ENCODE measurements at regions not wholly inside any gene's neighbourhood (a gene's known extent, or its start where the extent isn't known, plus 50 kb on each side); places are given as distances from the start of the nearest gene placed in this dataset.

DNA sequence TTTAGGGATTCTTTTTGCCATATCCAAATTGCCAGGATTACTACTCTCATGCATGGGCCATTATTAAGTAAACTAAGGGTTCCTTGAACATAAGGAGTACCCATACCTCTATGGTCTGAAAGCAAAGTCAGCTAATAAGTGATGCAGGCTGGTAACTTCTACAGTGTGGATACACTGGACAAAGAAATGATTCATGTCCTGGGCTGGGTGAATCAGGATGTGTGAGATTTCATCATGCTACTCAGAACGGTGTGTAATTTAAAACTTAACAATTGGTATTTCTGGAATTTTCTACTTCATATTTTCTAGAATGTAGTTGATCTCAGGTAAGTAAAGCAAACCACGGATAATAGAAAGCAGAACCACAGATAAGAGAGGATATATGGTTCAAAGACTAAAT, 428.8 kb downstream of the CHSY3 start:
- H3K4me1 Mint-ChIP-seq, result peaks cover 9% of the 10 kb centered on the region; the same call in 2 of the 3 replicates
- no peak overlapping the region for H3K27ac Mint-ChIP-seq
- Histone ChIP-seq H3K36me3 (ENCODE audit: insufficient read depth) (no peaks in the 10 kb centered on the region), H3K9me2 (ENCODE audit: insufficient read depth) (0 out of 2 replicates have a peak, but pooled peaks cover 5% of the 10 kb centered on the region), H3K4me2 (no peak overlapping the region), H3K27me3 (ENCODE audit: insufficient read depth) (no peaks in the 10 kb centered on the region), H3F3A (replicated peaks; ENCODE audit: low read depth) (no peaks in the 10 kb centered on the region), H3K4me3 (no peak overlapping the region), H4K20me1 (replicated peaks; ENCODE audit: insufficient read depth) (no peaks in the 10 kb centered on the region), H3K79me2 (replicated peaks; ENCODE audit: insufficient read depth) (no peaks in the 10 kb centered on the region), H3K4me1 (ENCODE audit: insufficient read depth) (peaks cover 4% of the 10 kb centered on the region; the same call in 1 of the 2 replicates), H3K27ac (ENCODE audit: low read depth) (no peak overlapping the region), H2AFZ (no peak overlapping the region)
- peaks cover 32% of the 10 kb centered on the region for H3K9me3 Mint-ChIP-seq
- ATAC-seq, result no peak
- H3K36me3 Mint-ChIP-seq (ENCODE audit: low read depth), result peaks cover 33% of the 10 kb centered on the region
- no peak for DNase-seq (ENCODE audit: low spot score)
- no peak overlapping the region for H3K4me3 Mint-ChIP-seq
- H3K27me3 Mint-ChIP-seq (ENCODE audit: insufficient read depth, low read depth, poor library complexity), result no peaks in the 10 kb centered on the region
- TF ChIP-seq, protein P1, sequence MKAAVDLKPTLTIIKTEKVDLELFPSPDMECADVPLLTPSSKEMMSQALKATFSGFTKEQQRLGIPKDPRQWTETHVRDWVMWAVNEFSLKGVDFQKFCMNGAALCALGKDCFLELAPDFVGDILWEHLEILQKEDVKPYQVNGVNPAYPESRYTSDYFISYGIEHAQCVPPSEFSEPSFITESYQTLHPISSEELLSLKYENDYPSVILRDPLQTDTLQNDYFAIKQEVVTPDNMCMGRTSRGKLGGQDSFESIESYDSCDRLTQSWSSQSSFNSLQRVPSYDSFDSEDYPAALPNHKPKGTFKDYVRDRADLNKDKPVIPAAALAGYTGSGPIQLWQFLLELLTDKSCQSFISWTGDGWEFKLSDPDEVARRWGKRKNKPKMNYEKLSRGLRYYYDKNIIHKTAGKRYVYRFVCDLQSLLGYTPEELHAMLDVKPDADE (IDR thresholded peaks at IDR 0.05), result no peak
- TF ChIP-seq EZH2phosphoT487 (IDR thresholded peaks at IDR 0.05; ENCODE audit: unreplicated experiment), result no peak
- no peak for TF ChIP-seq ZNF114 (CRISPR knock-in tag; IDR thresholded peaks at IDR 0.05)
- TF ChIP-seq JUNB (IDR thresholded peaks at IDR 0.05; ENCODE audit: unreplicated experiment), result no peak
- TF ChIP-seq EZH2 (IDR thresholded peaks at IDR 0.05; ENCODE audit: low read depth, unreplicated experiment), result no peak
- TF ChIP-seq ZNF331 (CRISPR knock-in tag; IDR thresholded peaks at IDR 0.05; ENCODE audit: low read depth), result no peak
- TF ChIP-seq STAT1 (IDR thresholded peaks at IDR 0.05; ENCODE audit: unreplicated experiment), result no peak

DNA sequence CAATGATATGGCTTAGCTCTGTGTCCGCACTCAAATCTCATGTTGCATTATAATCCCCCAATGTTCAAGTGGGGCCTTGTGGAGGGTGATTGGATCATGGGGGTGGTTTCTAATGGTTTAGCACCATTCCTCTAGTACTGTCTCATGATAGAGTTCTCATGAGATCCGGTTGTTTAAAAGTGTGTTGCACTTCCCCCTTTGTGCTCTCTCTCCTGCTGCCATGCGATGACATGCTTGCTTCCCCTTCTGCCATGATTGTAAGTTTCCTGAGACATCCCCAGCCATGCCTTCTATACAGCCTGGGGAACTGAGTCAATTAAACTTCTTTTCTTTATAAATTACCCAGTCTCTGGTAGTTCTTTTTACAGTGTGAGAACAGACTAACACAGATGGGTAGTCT, 427.1 kb downstream of the CHSY3 start:
- Mint-ChIP-seq H3K27ac (no peak overlapping the region), H3K4me3 (no peak overlapping the region), H3K36me3 (ENCODE audit: low read depth) (peaks cover 33% of the 10 kb centered on the region), H3K4me1 (no peaks in the 10 kb centered on the region), H3K9me3 (peaks cover 32% of the 10 kb centered on the region), H3K27me3 (ENCODE audit: insufficient read depth, low read depth, poor library complexity) (no peaks in the 10 kb centered on the region)
- Histone ChIP-seq H3K9me2 (ENCODE audit: insufficient read depth) (0 out of 2 replicates have a peak, but pooled peaks cover 5% of the 10 kb centered on the region), H3K4me3 (no peak overlapping the region), H3K27ac (ENCODE audit: low read depth) (no peak overlapping the region), H3K4me1 (ENCODE audit: insufficient read depth) (no peaks in the 10 kb centered on the region; the same call in 1 of the 2 replicates), H3F3A (replicated peaks; ENCODE audit: low read depth) (no peaks in the 10 kb centered on the region), H4K20me1 (replicated peaks; ENCODE audit: insufficient read depth) (no peaks in the 10 kb centered on the region), H3K36me3 (ENCODE audit: insufficient read depth) (no peaks in the 10 kb centered on the region), H3K4me2 (no peak overlapping the region), H2AFZ (no peak overlapping the region), H3K27me3 (ENCODE audit: insufficient read depth) (no peaks in the 10 kb centered on the region), H3K79me2 (replicated peaks; ENCODE audit: insufficient read depth) (no peaks in the 10 kb centered on the region)
- DNase-seq (ENCODE audit: low spot score) (no peak), ATAC-seq (no peak)
- TF ChIP-seq NANOG (IDR thresholded peaks at IDR 0.05; ENCODE audit: borderline replicate concordance) (no peak), EZH2phosphoT487 (IDR thresholded peaks at IDR 0.05; ENCODE audit: unreplicated experiment) (no peak), ZNF462 (CRISPR knock-in tag; IDR thresholded peaks at IDR 0.05) (no peak)
- TF ChIP-seq, protein P2, sequence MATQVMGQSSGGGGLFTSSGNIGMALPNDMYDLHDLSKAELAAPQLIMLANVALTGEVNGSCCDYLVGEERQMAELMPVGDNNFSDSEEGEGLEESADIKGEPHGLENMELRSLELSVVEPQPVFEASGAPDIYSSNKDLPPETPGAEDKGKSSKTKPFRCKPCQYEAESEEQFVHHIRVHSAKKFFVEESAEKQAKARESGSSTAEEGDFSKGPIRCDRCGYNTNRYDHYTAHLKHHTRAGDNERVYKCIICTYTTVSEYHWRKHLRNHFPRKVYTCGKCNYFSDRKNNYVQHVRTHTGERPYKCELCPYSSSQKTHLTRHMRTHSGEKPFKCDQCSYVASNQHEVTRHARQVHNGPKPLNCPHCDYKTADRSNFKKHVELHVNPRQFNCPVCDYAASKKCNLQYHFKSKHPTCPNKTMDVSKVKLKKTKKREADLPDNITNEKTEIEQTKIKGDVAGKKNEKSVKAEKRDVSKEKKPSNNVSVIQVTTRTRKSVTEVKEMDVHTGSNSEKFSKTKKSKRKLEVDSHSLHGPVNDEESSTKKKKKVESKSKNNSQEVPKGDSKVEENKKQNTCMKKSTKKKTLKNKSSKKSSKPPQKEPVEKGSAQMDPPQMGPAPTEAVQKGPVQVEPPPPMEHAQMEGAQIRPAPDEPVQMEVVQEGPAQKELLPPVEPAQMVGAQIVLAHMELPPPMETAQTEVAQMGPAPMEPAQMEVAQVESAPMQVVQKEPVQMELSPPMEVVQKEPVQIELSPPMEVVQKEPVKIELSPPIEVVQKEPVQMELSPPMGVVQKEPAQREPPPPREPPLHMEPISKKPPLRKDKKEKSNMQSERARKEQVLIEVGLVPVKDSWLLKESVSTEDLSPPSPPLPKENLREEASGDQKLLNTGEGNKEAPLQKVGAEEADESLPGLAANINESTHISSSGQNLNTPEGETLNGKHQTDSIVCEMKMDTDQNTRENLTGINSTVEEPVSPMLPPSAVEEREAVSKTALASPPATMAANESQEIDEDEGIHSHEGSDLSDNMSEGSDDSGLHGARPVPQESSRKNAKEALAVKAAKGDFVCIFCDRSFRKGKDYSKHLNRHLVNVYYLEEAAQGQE (IDR thresholded peaks at IDR 0.05; ENCODE audit: unreplicated experiment), result no peak

All from GM23338 (cell line).